WI38 (cell line): ENCODE measurements at regions not wholly inside any gene's neighbourhood (a gene's known extent, or its start where the extent isn't known, plus 50 kb on each side); places are given as distances from the start of the nearest gene placed in this dataset.

Source experiments
- H3K4me3 ChIP-seq: 2 replicates; pipeline ENCODE4 v1.5.1; 2011; ENCODE audit warnings: low read depth, mild to moderate bottlenecking, control low read depth, low read length
- CTCF ChIP-seq: IDR thresholded peaks from 2 replicates; pipeline ENCODE4 v1.5.1; 2012; ENCODE audit warnings: low read depth, mild to moderate bottlenecking, control low read depth, low read length

DNA sequence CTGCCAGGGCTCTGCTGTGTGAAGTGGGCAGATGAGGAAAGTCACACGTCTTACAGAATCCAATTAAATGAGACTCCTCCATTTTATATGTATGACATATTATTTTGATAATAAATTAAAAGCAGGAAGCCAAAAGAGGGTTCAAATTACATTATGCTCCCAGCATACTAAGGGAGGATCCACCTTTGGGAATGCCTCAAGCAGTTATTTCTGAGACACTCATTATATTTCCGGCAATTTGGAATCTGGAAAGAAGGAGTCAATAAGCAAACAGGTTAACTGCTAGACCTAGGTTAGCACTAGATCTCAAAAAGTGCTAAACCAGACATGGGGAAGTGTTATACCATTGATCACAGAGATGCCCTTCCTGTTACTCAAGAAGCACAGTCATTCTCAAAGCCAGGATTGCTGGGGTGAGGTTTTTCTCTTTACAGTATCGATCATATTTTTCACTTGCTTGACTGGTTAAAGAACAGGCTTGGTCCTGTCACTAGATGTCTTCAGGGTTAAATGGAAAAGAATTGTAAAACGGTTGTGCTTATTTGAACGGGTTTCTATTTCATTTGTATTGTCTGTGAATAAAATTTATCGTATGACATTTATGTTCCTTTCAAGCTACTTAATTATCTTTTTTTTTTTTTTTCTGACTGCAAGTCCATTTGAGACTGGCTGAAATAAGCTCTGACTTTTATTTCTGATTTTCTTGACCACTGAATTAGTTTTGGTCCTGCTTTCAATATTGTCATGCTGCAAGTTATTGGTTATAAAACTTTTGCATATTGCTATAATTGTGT lies 523.2 kb downstream of the KLF12 start:
- TF ChIP-seq CTCF = no peak
- no peak overlapping the region for H3K4me3 ChIP-seq

GRCh38 chr13:73608711-73609485 lies 525.3 kb downstream of the KLF12 start:
- H3K4me3 ChIP-seq = no peak overlapping the region
- no peak for TF ChIP-seq CTCF

DNA sequence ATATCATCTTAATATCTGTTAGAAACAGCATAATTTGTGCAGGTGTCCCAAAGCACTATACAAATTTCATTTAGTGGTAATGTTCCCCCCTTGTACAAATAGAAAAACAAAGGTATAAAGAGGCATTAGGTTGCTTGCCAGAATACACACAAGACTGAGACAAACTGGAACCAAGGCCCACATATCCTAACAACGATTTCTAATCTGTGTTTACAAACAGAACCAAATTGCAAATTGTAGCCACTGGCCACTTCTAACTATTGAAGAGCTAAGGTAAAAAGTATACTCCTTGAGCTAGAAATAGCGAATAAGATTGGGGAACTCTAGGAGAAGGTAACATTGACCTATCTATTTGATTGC lies 526.1 kb downstream of the KLF12 start:
- TF ChIP-seq CTCF = no peak
- H3K4me3 ChIP-seq = no peak overlapping the region

- H3K4me3 ChIP-seq = no peak overlapping the region
Measured at GRCh38 chr13:73607489-73608156, 526.6 kb downstream of the KLF12 start.

GRCh38 chr13:73603646-73604045 lies 530.6 kb downstream of the KLF12 start:
- no peak overlapping the region for H3K4me3 ChIP-seq
- TF ChIP-seq CTCF = no peak

More at GRCh38 chr13:73607489-73608156, 526.6 kb downstream of the KLF12 start:
- TF ChIP-seq CTCF = no peak

DNA sequence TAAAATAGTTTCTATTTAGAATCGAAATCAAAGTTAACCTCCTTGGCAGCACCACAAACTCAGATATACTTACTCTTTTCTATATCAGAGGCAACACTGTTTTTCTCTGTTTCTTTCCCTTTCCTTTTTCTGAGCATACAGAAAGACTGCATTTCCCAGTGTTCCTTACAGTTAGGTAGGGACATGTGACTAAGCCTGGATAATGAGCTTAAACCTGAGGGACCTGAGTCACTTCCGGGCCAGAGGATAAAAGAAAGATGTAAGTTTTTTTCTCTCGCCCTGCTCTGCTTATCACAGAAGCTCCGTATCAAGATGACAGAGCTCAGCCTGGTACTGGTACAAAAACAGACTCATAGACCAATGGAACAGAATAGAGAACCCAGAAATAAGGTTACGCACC lies 531.9 kb downstream of the KLF12 start:
- no peak overlapping the region for H3K4me3 ChIP-seq
- TF ChIP-seq CTCF = no peak
